HS-5 (cell line): ENCODE measurements at regions not wholly inside any gene's neighbourhood (a gene's known extent, or its start where the extent isn't known, plus 50 kb on each side); places are given as distances from the start of the nearest gene placed in this dataset.
A peak's percentile ranks its signal among the peaks of the same experiment; 100 is the strongest.

ENCODE experiments used
- DNase-seq: peaks from one replicate; pipeline ENCODE4 v3.0.0-alpha.2; 2012; ENCODE audit warnings: low read depth

GRCh38 chr20:52637201-52637600 lies 335.0 kb upstream of the TSHZ2 start:
- DNase-seq: no peak

DNA sequence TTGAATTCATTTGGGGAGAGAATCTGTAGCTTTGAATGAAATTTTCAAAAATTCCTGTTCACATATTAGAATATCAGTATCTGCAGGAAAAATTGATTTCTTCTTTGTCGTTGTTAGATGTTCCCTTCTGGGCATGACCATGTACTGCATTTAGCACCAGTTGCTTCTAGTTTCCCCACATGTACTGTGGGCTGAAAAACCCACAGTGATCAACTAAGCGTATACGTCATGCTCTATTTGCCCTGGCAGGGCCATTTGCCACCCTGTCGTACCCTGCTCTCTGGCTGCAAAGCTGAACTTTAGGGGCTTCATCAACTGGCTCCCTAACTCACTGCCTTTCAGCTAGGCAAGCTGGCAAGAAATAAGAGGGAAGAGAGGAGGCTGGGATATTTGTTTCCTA lies 340.7 kb upstream of the TSHZ2 start:
- no peak for DNase-seq

DNA sequence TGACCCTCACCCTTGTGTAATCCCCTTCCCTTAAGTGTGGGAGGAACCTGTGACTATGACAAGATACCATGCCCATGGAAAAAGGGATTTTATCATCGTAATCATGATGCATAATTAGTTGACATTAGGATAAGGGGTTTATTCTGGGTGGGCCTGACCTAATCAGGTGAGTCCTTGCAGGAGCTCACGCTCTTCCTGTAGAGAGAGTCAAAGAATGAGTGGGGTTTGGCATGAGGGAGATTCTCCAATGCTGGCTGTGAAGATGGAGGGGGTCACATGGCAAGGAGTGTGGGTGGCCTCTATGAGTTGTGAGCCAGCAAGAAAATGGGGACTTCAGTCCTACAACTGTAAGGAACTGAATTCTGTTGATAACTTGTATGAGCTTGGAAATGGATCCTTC lies 342.0 kb upstream of the TSHZ2 start:
- no peak for DNase-seq

- DNase-seq: no peak
Observed at GRCh38 chr20:52624281-52624680, 347.9 kb upstream of the TSHZ2 start.

GRCh38 chr20:52622081-52622480 lies 350.1 kb upstream of the TSHZ2 start:
- peak; percentile 68 for DNase-seq

DNA sequence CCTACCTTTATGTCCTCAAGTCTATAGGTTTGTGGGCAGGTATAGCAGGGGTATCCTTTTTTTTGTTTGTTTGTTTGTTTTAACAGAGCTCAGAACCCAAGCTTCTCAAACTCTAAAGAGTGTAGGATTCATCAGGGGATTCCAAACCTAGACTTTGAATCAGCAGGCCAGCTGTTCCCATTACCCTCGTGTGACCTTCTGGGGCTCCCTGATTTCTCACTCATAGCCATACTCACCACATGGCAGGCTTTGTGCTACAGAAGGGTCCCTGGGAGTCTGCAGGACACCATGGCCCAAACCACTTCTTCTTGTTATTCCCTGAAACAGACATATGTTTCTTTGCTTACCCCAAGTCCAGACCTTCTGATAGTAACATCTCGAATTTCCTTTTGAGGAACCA lies 350.8 kb upstream of the TSHZ2 start:
- no peak for DNase-seq

- no peak for DNase-seq
Observed at GRCh38 chr20:52619671-52620070, 352.5 kb upstream of the TSHZ2 start.

DNA sequence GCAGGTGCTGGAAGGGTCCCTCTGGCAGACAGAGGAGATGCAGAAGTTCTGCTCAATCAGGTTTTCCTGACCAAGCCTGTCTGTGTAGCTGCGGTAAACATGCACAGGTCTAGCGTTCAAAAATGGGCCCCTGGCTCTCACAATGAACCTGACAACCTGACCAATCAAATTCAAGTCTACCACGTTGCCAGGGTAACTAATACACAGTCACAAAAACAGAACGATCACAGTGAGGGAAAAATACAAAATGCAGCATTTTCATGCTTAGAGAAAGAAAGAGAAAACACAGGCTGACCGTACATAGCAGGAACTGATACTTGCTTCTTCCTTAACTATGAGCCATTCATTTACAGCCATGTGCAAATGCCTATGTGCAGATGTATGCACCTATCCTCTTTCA lies 353.1 kb upstream of the TSHZ2 start:
- no peak for DNase-seq

DNA sequence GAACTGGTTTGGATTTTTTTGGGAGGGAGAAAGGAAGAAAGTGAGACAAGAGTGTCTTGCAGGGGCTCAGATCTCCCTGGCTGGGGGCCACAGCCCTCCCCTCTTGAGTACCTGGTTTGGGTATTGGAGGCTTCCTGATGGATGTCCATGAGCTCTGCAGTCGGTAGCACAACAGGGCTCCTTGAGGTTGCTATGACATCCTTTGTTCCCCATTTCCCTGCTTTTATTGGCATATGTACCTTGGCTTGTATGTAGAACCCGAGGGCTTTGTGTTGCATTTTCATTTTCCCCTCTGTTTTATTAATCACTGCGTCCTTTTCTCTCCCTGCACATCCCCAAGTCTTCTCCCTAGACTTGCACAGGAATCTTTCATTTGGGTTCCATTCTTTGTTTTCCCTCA lies 355.5 kb upstream of the TSHZ2 start:
- DNase-seq: no peak

DNA sequence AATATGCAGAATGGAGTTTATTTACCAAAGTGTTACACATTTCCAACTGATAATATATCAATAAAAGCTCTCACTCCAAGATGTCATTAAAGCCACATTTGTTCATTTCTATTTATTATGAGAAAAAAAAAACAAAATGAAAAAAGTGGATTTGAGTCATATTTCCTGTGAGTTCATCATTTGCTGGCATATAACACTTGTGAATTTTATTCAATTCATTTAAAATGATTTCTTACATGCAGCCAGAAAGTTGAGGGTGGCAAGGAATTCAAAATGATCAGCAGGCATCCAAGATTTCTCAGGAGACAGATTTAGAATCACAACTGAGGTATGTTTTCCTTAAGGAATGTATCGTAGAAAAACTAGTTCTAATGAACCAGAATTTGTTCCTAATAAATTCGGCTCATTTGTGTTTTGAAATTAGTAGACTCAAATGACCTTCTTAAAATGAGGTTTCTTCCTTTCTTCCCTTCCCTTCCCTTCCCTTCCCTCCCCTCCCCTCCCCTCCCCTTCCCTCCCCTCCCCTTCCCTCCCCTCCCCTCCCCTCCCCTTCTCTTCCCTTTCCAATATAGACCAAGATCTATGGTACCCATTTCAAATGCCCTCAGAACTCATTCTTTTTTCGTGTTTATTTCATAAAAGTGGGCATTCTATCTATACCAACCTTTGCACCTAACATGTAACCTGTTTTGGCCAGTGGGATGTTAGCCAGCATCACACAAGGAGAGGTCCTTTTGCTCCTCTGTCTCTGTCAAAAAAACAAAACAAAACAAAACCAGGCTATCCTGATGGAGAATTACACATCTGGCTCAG lies 357.9 kb upstream of the TSHZ2 start:
- DNase-seq: peak; percentile 65

GRCh38 chr20:52612046-52612632 lies 360.0 kb upstream of the TSHZ2 start:
- DNase-seq: no peak

- DNase-seq: no peak
Observed at GRCh38 chr20:52610749-52611148, 361.4 kb upstream of the TSHZ2 start.

DNA sequence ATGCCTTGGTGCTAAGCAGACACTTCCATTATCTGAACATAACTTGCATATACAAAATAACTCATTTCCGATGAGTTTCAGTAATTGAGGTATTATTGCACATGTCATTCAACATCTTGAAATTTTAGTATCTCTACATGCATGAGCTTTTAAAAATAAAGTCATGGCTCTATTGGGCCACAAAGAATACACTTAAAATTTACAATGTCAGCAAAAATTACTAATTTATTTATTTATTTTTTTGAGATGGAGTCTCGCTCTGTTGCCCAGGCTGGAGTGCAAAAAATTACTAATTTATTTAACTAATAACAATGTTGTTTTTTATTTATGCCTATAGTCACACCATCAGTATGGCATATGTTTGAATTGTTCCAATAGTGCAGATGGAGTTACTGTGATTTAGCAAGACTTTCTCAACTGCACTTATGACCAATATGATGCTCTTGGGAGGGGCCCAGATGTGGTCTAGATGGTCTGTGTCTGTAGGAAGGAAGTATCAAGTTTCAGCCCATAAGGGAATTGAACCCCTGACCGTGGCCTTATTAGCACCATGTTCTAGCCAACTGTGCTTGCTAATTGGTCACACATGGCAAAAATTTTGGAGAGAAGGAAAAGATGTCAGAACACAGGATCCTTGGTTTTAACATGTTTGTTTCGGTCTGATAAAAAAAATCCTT lies 370.7 kb upstream of the TSHZ2 start:
- DNase-seq: peak; percentile 86

DNA sequence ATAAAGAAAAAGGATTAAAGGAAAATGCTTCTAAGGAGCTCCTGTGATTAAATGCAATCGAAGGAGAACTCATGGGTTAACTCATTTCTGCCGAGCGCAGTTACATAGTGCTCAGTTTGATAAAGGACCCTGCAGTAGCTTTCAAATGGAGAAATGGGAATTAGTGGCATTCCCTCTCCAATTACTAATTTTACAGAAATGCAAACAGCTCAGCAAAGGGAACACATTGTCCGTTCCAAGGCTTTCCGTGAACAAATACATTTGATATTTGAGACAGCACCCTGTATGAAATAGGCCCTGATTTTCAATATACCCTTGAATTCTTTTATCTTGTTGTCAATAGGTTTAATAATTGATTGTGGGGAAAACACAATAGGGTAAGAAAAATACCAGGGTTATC lies 375.9 kb upstream of the TSHZ2 start:
- no peak for DNase-seq

- no peak for DNase-seq
Observed at GRCh38 chr20:52595518-52595917, 376.6 kb upstream of the TSHZ2 start.

DNA sequence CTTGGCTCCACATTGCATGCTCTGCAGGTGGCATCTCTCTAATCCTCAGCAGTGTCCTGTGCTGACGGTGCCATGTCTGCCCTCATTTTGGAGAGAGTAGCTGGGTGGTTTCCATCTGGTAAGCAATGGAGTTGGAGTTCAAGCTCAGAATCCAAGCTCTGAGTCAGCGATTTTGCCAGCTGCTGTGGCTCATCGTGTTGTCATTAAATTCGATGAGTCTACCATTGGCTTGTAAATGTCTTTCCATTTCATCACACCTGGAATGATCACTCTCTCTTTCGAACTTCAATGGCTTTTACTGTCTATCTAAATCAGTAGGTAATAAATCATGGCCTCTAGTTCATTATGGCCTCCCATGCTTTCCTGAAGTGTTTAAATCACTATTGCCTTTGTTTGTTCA lies 378.5 kb upstream of the TSHZ2 start:
- peak; percentile 84 for DNase-seq

- no peak for DNase-seq
Observed at GRCh38 chr20:52592567-52592966, 379.6 kb upstream of the TSHZ2 start.

DNA sequence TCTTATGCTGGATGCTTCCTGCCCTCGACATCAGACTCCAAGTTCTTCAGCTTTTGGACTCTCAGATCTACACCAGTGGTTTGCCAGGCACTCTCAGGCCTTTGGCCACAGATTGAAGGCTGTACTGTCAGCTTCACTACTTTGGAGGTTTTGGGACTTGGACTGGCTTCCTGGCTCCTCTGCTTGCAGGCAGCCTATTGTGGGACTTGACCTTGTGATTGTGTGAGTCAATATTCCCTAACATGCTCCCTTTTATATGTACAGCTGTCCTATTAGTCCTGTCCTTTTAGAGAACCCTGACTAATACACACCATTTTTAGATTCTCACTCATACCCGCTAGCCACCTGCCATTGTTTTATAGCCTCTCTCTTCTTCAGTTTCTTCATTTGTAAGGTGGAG lies 382.1 kb upstream of the TSHZ2 start:
- DNase-seq: no peak

DNA sequence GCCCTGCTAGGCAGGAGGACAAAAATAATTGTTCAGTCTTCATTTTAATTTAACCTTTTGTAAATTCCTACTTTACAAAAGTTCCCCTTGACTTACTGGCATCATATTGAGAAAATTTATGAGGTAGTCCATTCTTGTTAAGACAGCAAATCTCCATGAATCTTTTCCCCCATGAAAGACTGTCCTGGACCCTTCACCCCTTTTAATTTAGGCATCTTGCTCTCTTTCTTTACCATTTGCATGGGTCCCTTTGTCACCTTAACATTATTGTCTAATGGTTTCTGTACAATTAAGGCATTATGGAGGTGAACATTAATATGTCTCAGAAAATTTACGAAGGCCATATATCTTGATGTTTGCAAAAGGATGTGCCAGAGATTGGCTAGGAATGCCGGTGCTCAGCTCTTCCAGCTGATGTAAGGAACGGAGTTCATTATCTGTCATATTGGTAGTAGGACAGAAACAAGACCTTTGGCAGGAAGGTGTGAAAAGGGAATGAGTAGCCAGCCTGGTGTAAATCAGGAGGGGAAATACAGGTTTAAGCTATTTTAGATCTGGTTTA lies 382.8 kb upstream of the TSHZ2 start:
- DNase-seq: no peak

DNA sequence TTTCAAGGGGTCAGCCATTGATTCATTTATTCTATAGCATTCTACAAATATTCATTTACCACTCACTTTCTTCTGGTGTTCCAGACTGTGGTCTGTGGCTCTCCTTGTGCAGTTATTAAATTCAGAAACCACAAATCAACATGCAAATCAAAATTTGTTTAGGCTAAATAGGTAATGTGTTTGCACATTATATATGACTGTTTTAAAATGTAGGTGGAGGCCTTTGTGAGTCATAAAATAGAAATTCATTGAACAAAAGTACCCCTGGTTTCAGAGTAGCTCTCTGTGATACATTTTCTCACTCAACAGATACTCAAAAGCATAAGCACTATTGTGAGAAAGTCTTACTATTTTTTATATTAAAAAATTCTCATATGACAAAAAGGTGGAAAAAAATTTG lies 385.5 kb upstream of the TSHZ2 start:
- DNase-seq: no peak

DNA sequence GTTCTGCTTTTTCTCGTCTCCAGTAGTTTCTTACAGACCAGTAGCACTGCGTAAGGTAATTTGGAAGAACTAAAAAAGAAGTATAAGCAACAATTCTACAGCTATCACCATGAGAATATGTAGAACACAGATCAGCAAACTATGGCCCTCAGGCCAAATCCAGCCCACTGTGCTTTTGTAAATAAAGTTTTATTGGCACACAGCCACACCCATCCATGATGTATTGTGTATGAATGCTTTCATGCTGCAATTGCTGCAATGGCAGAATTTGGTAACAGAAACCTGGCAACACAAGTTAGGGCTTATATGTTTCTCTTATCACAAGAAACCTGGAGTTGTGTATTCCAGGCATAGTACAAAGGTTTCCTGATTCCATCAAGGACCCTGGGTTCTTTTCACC lies 386.8 kb upstream of the TSHZ2 start:
- DNase-seq: no peak

- DNase-seq: no peak
Observed at GRCh38 chr20:52578559-52578958, 387.0 kb upstream of the ZFP64 start.

GRCh38 chr20:52577696-52578095 lies 386.1 kb upstream of the ZFP64 start:
- DNase-seq: no peak
